ENCODE measurements at regions not wholly inside any gene's neighbourhood (a gene's known extent, or its start where the extent isn't known, plus 50 kb on each side); places are given as distances from the start of the nearest gene placed in this dataset.
A peak's percentile ranks its signal among the peaks of the same experiment; 100 is the strongest.
"Not testable (repeated sequence)": the region's sequence is repeated elsewhere in the genome, so short reads cannot be mapped to it uniquely, and the experiment has no call there.

DNA sequence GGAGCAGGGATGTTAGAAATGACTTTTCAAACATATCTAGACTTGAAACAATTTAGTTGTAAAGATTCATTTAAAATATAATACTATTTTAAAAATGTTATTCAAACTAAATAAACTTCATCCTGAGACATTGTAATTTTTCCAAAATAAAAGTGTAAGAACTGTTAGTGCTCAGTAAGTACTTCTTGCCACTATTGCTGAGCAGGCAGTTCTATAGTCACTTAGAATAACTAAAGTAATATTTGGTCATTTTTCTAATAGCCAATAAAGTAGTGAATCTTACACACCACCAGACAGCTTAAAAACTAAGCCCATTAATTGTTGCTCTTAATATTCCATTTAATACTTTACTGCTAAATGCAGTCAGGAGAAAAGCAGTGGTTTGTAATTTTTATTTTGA, 1120.0 kb upstream of the CDH10 start:
- DNase-seq = no peak

DNA sequence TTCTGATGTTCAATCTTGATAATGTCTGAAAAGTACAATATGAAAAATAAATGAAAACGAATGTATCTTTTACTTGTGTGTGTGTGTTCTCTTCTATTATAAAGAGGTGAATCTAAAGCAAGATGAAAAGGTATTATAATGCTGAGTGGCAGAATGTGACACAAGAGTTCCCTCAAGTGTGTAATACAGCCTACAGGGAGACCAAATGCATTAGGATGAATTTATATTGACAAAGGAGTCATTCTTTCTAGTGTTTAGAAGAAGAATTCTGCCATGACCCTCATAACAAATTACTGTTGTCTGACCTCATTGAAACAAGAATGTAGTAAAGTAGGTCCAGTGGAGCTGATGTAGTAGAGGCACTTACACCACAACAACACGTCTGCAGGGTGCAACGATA, 1119.0 kb upstream of the CDH10 start:
- no peak for DNase-seq

DNA sequence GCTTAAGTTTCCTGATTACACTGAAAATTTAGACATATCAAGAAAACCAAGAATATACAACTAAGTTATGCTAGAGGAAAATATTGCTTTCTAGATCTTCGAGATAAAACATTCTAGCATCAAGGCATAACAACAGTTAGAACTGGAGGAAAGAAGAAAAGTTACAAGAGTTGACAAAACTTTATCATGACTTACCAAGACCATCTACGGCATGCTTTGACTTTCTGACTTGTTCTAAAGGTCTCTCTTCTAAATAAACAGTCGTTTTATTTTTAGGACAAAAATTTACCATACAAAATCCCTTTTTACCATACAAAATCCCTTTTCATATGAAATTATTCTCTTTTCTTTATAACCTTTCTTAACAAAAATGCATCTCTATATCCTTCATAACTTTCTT, 1110.1 kb upstream of the CDH10 start:
- DNase-seq = no peak

DNA sequence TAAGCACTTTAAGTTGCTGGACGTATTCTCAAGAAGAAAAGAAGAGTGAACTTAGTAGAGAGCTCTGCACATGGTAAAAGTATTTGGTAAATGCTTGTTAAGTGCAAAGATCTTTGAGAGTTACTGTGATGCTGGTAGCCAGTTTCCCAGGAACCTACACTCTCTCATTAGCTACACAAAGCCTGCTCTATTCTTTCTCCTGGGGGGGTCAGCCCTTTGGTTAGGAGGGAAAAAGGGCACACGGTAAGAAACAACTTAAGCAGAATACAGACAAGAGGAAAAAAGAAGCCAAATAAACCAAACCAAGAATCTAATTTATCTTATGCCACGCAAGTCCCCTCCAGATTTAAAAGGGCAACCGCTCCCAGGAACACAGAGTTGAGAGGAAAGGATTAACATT, 1100.1 kb upstream of the CDH10 start:
- no peak for DNase-seq

DNA sequence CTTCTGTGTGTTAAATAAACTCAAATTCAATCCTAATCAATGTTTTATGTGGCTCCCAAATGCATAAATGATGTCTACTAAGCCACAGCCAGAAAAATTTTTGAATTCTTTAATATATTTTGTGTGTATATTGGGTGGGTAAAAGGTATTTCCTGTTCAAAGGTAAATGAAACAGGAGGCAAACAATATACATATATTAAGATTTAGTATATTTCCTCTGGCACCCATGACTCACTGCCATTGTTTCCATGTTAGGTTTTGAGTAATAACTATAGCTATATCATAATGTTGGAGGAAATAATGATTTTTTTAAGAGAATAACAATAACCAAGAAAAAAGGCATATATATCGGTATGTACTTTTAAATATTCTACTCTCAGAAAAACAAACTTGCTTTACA, 1071.9 kb upstream of the CDH10 start:
- no peak for DNase-seq

DNA sequence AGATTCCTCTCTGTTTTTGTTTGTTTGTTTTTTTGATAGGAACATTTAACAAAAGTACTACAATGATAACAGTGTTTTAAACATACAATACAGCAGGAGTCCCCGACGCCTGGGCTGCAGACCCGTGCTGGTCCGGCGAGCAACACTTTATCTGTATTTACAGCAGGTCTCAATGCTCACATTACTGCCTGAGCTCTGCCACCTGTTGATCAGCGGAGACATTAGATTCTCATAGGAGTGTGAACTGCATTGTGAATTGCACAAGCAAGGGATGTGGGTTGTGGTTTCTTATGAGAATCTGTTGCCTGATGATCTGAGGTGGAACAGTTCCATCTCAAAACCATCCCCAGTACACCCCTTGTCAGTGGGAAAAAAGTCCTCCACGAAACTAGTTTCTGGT, 1068.5 kb upstream of the CDH10 start:
- no peak for DNase-seq

DNA sequence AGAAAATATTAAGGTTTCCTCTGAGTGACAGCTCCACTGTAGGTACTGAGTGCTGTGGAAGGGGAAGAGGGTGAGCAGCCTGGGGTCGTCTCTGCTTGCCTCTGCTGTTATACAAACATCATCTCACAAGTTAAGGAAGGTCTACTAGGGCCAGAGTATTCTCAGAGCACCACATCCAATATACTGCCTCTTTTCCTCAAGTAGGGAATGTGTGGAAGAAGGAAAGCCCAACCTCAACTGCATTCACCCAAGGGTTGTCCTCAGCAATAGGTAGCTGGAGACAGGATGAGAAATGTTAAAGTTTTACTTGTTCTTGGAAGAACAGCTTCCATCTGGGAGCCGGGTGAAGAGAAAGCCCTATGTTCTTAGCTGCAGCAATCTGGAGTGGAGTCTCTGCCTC, 1062.3 kb upstream of the CDH10 start:
- no peak for DNase-seq

DNA sequence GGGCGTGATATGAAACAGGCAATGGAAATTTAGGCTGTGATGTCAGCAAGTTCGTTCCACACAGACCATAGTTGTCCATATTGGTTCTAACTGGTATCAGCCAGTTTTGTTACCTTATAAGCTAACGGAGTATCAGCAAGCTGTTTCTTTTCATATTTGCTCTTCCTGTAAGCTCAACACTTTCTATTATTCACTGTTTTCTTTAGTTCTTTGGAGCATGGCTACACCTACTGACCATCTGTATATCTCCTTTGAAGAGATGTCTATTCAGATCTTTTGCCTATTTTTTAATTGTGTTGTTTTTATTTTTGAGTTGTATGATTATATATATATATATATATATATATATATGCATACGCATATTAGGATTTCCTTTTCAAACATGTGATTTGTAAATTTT, 1057.2 kb upstream of the CDH10 start:
- DNase-seq = no peak

DNA sequence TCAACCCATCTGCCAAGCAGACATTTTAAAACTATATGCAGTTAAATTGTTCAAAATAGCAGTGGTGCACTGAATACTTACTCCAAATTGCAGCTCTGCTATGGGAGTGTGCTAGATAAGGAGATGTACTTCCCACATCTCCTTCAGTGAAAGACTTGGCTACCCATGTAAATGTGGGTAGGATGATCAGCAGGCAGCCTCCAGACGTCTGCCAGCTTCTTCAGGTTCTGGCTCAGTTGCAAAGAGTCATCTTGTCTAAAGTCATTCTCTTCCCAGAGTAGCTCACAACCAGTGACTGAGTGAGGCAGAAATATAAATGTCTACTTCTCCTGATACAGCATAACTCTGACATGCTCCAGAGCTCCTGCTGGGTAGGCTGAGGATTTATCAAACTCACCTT, 1050.0 kb upstream of the CDH10 start:
- DNase-seq = no peak

DNA sequence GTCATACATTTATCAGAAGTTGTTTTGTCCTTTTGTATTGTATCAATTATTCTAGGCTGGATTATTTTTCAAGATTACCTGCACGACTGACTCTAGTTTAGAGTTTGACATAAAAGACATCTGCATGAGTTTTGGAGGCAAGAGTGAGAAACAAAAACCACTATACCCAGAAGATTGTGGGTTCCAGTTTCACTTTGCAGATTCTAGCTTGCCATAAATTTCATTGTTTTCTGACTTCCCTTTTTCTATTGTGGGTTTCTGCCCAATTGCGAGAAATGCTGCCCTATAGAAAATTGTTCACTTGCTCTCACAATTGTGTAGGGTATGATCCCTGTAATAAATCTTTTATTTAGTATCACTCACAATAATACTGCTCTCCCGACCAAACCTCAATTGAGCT, 1043.4 kb upstream of the CDH10 start:
- no peak for DNase-seq

DNA sequence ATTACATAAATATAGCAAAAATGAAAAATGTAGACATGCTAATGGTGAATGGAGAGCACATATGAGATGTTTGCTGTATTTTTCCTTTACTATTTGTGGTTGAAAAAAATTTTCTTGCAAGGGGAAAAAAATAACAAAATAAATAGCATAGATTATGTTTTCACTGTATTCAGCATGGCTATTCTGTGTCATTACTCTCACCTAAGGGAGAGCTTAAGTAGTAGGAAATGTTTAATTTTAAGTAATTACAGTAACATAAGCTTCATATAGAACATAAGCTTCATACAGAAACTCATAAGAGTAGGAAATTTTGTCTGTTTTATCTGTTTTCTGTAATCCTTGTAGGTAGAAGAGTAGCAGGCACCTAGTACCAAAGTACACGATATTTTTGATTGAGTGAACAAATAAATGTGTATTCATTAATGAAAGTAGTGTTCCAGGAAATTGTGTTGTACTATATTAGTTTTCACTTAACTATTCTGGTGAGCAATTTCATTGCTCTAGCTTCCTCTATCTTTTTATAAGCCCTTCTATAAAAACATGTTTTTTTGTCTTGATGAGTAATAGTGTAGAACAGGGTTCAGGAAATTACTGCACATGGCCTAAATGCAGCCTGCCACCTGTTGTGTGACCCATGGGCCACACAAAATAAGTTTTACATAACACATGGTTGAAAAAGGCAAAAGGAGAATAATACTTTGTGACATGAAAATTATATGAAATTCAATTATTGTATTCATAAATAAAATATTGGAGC, 1025.0 kb upstream of the CDH10 start:
- no peak for DNase-seq

DNA sequence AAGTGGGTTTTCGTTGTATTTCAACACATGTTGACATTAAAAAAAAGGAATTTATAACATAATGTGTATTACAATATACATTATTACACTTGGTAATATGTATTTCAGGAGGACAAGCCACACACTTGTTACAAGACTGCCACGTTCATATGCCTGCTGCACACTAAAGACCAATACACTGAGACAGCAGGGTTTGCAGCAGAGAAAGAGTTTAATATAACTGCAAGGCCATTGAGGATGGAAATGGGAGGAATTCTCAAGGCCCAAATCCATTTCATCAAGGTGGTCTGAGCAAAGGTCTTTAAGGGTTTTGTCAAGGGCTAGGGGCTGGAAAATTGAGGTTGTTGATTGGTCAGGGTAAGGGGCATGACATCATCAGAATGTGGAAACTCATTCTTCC, 1017.8 kb upstream of the CDH10 start:
- DNase-seq = no peak

DNA sequence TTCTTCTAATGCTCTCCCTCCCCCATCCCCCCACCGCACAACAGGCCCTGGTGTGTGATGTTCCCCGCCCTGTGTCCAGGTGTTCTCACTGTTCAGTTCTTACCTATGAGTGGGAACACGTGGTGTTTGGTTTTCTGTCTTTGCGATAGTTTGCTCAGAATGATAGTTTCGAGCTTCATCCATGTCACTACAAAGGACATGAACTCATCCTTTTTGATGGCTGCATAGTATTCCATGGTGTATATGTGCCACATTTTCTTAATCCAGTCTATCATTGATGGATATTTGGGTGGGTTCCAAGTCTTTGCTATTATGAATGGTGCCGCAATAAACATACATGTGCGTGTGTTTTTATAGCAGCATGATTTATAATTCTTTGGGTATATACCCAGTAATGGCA, 1005.5 kb upstream of the CDH10 start:
- not testable (repeated sequence) for DNase-seq

DNA sequence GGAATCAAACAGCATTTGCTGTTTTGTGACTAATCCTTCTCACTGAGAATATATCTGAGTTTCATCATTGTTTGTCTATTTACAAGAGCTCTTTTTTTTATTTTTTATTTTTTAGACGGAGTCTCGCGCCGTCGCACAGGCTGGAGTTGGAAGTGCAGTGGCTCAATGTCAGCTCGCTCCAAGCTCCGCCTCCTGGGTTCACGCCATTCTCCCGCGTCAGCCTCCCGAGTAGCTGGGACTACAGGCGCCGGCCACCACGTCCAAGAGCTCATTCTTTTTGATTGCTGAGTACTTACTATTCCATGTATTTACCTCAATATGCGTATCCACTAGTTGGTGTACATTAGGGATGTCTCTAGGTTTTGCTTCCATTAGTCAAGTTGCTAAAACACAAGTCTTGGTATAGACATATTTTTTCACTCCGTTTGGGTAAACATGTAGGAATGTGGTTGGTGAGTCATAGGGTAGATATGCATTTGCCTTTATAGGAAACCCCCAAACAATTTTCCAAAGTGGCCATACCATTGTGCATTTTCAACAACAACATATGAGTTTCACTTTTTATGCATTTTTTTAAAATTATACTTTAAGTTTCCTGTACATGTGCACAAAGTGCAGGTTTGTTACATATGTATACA, 1005.0 kb upstream of the CDH10 start:
- no peak for DNase-seq

DNA sequence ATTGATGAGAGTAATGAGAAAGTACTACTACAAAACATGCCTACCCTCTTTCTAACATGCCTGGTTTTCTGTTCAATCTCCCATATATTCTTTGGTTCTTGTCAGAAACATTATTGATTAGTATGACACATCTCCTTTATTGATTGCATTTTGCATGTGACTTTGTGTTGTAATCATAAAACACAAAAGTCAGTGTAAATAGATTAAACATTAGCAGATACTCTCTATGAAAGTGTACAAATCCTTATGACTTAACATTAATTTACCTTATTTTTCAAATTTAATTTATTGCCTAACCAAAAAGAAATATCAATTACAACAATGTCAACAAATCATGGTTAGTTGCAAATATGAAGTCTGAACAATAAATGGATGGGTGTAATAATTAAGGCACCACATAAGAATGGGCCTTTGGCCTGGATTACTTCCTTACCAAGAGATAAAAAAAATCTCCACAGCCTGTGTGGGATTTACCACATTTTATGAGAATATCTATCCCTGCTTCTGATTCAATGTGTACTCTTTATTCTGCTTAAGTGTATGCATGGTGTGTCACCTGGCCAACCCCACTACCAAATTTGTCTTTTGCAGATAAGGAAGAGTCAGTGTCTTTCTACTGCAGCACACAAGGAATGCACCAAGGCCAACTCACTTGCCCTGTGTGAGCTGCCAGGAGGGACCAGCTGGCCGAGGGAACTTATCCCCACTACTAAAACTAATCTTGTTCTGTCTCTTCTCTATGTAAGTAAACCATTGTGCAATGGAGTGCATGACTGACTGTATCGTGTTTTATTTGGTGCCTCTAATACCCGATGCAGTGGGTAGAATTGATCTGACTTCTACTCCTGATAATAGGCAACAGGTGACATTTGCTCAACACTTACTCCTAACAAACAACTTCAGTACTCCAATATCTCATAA, 1001.9 kb upstream of the CDH10 start:
- DNase-seq = no peak

DNA sequence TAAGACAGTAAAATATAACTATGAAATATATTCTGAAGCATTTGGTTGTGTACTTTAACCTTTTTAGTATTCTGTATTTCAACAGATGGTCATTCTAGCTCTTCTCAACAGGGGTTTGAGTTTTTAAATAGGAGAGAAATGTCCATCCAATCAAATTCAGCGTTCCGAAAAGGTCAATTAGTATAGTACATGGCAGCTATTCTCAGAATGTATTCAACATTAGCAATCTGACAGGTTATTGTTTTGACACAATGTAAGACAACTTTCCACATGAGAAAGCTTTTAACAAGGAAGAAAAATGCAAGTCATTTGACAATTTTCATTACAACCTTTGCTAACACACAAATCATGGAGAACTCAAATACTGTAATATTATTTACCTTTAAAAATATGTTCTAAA, 996.3 kb upstream of the CDH10 start:
- DNase-seq = no peak

DNA sequence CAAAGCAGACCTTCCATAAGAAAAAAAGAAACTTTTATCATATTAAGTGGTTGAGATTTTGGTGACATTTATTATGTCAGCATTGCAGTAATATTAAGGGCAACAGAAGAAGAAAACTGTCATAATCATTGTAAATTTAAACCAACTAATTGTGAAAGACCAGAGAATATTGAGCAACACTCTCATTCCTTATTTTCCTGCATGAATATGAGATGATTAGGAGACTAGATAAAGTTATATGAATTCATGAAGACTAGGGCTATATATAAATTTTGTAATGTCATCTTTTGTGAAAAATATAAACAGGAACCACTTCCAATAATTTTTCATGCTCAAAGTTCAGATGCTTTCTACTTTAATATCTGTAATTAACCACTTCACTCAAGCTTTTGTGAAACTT, 974.5 kb upstream of the CDH10 start:
- DNase-seq = no peak

DNA sequence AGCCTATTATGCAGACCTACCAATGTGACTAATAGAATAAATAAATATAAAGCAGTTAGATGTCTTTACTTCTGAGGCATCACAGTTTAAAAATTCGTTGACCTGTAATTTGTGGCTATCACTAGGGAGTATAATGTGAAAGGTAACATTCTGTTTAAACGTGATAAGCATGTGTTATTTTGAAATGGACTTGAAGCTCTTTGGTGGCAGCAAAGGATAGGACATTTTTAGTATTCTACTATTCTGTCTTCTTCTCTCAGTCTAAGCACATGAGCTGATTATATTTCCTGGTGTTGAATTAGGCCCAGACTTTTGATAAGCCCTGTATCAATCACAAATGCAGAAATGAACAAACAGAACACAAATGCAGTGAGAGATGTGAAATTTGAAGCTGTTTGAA, 974.0 kb upstream of the CDH10 start:
- no peak for DNase-seq

DNA sequence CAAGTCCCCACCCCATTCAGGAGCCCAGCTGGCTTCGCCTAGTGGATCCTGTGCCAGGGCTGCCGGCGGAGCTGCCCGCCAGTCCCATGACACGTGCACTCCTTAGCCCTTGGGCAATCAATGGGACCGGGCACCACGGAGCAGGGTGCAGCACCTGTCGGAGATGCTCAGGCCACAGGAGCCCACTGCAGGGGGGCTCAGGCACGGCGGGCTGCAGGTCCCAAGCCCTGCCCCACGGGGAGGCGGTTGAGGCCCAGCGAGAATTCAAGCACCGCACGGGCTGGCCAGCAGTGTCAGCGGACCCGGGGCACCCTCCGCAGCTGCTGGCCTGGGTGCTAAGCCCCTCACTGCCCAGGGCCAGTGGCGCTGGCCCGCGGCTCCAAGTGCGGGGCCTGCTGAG, 969.7 kb upstream of the CDH10 start:
- DNase-seq = no peak

DNA sequence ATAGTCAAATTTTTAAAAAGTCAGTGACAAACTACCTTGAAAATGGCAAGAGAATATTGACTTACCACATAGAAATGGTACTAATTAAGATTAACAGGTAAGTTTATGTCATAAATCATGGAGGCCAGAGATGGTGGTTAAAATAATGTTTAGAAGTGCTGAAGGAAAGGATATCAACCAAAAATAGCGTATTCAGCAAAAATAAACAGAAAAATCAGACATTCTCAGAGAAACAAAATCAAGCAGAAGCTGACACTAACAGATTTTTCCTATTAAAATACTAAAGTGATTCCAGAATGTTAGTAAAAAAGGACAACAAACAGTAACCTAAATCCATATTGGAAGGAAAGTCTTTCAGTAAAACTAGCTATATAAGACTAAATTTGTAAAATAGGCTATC, 959.9 kb upstream of the CDH10 start:
- no peak for DNase-seq

DNA sequence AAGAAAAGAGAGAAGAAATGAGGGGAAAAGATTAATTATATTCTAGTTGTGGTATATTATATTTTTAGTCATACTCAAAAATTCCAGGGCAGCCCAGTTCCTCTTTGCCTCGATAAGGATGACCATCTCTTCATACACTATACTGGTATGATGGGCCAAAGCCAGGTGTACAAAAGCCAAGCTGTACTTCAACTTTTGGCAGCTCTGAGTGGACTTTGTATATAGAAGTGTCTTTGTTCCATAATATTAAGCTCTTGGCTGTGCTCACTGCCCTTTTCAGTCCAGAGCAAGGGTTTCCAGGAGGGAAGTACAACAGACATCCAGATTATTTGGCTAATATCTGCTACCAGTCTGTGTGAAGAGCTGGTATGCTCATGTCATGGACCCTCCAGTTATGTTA, 934.3 kb upstream of the CDH10 start:
- DNase-seq = no peak

DNA sequence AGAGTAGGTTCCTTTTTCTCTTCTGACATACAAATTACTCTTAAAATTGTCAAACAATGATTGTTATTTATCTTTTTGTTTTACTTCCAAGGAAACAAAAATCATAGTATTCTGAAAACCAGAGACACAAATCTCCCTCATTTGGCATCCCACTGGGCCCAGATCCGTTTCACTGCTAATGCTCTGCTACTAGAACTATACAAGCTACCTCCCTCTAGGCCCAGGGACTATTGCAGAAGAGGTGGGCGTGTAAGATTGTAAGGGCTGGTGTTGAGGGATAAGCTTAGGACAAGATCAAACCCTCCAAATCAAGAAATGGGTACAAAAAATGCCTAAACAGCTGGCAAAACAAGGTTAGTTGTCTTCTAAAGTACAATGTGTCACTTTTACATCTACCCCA, 928.9 kb upstream of the CDH10 start:
- DNase-seq = no peak

DNA sequence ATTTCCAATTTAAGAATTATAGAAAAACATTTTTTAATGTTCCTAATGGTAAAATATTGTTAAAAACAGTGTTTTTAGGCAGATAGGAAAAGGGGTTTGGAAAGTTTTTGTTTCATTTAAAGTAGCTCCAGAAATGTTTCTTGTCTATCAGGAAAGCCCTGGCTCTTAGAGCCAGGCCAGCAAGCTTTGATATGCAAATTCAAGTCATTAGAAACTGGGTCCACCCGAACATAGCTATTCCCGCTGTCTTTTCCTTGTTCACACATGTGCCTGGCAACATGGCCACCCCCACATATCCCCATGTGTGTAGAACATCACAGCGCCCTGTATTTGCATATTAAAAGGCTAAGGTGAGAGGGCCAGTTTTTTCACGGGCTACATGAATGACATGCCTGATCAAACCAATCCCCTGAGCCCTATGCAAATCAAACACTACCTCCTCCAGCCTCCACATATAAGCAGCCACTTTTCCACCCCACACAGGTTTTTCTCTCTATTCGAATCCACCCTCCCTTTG, 925.3 kb upstream of the CDH10 start:
- peak; percentile 78 to 79 for DNase-seq
